GM21576 (cell line): ENCODE measurements at regions not wholly inside any gene's neighbourhood (a gene's known extent, or its start where the extent isn't known, plus 50 kb on each side); places are given as distances from the start of the nearest gene placed in this dataset.
"Not testable (repeated sequence)": the region's sequence is repeated elsewhere in the genome, so short reads cannot be mapped to it uniquely, and the experiment has no call there.

Source experiments
- ATAC-seq: cut with Tn5 transposase; IDR thresholded peaks from one replicate; pipeline ENCODE4 v1.9.1; 2021; ENCODE audit warnings: mild to moderate bottlenecking, moderate library complexity; ENCODE audit not compliant: unreplicated experiment

GRCh38 chr4:189207872-189208271 is 732.8 kb upstream of the FRG1 start:
- ATAC-seq: no peak

DNA sequence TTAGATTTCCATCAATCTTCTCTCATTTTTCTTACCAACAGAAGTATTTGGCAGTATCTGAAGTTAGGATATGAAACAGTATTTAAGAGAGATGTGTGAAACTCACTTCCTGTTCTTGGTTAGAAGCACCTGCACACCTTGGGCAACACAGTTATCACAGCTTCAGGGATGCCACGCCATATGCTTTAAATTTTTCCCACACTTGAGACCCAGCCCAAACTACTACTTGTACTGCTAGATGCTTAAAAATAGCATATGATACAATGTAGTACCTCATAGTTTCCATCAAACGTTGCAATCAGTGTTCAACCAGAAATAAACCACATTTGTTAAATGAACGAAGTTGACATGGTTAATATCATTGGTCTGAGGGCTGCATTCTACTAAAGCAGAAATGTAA is 725.1 kb upstream of the FRG1 start:
- no peak for ATAC-seq

DNA sequence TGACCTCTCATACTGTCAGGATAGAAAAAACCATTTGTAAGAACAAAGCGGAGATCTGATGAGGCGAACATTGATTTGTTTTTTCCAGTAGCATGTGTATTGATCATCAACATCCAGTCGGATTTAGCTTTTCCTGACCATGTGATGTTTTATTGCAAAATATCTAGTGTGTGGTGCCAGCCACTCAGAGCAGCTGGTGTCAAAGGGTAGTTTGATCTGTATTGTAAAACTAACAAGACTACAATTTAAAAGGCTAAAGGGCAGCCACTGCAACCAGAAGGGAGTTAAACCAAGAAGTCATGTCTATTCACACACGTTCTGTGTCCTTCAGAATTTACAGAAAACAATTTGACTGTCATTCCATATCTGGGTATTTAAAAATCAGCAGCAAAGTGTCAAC is 719.0 kb upstream of the FRG1 start:
- no peak for ATAC-seq

DNA sequence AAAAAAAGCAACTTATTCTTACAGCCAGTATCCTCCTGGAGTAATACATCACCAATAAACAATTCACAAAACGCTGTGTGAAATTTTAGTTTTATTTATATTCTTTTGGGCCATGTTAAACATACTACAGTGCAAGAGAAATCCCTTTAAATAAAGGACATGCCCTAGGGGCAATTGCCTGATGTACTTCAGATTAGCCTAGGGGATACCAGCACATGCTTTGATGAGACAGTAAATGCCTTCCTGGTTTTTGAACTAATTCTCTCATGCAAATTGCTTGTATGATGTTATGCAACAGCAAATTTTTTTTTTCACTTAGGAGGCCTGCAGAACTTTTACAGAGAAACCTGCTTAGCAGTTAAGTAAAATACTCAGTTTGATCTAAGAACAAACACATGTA is 711.9 kb upstream of the FRG1 start:
- no peak for ATAC-seq

DNA sequence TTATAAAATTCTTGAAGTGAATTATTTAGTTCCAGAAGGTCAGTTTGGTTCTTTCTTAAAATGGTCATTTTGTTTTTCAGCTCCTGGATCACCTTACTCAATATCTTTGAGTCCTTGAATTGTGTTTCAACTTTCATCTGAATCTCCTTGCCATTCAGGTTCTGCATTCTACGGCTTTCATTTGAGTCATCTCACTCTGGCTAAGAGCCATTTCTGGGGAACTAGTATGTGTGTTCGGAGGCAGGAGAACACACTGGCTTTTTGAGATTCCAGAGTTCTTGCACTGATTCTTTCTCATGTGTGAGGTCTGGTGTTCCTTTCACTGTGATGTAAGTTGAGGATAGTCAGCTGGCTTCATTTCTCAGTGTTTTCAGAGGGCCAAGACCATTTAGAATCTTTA is 708.4 kb upstream of the FRG1 start:
- no peak for ATAC-seq

GRCh38 chr4:189233754-189234153 is 706.9 kb upstream of the FRG1 start:
- ATAC-seq: not testable (repeated sequence)

GRCh38 chr4:189234948-189235347 is 705.7 kb upstream of the FRG1 start:
- not testable (repeated sequence) for ATAC-seq

DNA sequence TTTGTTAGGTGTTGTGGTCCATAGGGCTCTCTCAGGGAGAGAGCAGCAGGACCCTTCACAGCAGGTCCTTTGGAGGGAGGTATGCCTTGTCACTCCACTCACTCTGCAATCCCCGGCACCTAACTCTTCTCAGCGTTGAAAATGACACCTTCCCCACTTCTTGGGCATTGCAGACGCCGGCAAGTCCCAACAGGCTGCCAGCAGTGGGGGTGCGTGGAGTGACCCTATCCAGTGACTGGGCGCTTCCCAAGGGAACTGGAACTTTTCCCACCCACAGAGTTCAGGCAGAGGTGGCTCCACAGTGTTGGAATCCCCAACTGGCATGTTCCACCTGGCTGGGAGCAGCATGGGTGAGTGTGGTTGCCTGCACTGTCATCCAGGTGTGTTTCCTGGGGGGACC is 705.1 kb upstream of the FRG1 start:
- ATAC-seq: no peak

GRCh38 chr4:189236321-189236720 is 704.4 kb upstream of the FRG1 start:
- ATAC-seq: not testable (repeated sequence)

DNA sequence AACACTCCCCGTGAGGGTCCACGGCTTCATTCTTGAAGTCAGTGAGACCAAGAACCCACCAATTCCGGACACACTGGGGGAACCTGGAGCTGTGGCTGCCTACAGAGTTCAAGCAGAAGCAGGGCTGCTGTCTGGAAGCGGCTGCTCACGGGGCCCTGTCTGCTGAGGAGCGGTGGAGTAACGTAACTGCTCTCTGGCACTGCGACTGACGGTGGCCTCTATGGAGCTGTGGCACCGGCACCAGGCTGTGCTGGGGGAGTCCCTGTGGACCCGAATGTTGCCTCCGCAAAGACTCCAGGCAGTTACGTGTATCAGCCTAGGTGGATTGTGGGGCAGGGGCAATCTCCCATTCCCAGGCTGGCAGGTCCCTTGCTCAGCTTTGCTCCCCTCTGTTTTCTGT is 703.3 kb upstream of the FRG1 start:
- no peak for ATAC-seq

DNA sequence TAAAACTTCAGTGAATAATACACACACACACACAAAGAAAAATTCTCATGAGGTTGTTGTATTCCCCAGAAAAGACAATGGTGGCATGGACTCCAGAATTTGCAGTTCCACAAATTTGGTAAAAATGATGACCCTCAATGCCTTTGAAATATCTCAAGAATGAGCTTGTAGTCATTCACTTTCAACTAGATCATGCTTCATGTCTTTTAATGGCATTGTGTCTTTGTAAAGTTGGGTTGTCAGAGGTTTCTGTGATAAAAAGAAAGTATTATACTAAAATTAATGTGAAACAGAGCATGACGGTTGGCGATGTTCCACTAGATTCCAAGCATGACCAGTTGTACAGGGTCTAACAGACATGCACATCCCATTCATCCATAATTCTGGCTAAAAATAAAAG is 685.0 kb upstream of the FRG1 start:
- no peak for ATAC-seq

DNA sequence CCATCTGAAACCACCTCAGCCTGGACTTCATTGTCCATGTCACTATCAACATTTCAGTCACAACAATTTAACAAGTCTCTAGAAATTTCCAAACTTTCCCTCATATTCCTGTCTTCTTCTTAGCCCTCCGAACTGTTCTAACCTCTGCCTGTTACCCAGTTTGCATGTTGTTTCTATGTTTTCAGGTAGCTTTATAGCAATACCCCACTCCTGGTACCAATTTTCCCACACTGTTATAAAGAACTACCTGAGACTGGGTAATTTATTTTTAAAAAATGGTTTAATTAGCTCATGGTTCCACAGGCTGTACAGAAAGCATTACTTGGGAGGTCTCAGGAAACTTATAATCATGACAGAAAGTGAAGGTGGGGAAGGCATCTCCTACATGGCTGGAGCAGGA is 679.2 kb upstream of the FRG1 start:
- no peak for ATAC-seq

- ATAC-seq: no peak
These were observed 675.2 kb upstream of the FRG1 start for GRCh38 chr4:189265515-189265914.

DNA sequence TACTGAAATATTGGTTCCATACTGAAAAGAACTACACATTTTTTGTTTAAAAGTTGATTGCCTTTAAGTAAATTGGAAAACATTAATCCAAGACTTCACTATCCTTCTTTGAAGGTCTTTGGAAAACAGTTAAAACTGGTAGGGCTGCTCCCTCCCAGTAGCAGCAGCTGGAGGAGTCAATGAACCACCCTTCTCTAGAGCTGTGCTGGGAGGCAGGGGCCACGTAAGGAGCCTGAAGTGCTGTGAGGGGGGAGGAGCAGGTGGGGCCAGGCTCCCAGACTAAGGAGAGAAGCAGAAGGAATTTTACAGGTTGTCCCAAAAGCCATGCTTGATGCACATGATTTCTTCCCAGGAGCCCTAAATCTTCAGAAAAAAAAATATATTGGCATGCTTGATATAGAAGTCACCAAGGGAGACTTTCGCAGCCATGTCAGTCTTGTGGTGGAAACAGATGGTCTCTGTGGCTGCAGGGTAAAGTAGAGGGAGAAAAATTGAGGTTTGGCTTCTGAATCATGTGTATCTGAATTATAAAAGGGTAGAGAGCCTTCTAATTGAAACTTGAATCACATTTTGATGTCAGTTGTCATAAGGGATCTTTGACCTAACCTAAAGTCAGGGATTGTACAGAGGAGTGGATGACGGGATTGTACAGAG is 673.2 kb upstream of the FRG1 start:
- ATAC-seq: no peak

DNA sequence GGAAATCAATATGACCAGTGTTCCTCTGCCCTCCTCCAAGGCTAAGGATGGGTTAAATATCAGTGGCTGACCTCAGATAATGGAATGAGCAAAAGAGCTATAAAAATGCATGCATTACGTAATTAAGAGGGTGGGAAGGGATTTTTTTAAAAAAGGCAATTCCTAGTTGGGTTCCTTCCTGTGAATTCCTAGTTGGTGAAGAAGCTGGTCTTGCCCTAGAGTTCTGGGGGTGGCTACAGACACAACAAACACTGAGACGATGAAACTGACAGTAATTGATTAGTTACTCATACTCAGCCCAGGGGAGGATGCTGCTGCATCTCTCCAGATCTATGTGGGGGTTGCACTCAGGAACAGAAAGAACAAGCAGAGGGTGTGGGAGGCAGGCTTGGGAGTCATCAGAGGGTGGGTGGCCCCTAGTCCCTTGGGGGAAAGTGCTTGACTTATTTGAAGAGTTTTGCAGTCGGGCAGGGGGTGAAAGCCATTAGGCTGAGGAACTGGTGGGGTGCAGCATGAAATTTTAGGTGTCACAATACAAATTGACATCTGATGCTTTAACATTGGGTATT is 662.0 kb upstream of the FRG1 start:
- ATAC-seq: no peak

GRCh38 chr4:189279188-189279587 is 661.5 kb upstream of the FRG1 start:
- ATAC-seq: no peak

- ATAC-seq: no peak
These were observed 655.3 kb upstream of the FRG1 start for GRCh38 chr4:189285377-189285776.

- no peak for ATAC-seq
These were observed 648.7 kb upstream of the FRG1 start for GRCh38 chr4:189291939-189292338.

DNA sequence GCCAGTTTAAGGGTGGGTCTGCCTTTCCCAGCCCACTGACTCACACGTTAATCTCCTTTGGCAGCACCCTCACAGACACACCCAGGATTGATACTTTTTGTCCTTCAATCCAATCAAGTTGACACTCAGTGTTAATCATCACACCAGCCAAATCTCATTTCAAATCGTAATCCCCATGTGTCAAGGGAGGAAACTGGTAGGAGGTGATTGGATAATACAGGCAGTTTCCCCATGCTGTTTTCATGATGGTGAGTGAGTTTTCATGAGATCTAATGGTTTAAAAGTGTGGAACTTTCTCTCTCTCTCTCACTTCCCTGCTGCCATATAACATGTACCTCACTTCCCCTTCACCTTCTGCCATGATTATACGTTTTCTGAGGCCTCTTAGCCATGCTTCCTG is 647.2 kb upstream of the FRG1 start:
- no peak for ATAC-seq

DNA sequence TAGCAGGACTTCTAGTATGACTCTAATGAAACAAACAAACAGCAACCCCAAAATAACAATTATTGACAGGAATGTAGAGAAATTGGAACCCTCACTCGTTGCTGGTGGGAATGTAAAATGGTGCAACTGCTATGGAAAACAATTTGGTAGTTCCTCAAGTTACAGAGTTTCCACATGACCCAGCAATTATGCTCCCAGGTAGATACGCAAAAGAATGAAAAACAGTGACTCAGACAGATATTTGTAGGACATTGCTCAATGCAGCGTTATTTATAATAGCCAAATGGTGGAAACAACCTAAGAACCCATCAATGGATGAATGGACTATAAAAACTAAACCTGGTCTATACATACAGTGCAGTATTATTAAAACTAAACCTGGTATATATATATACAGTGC is 646.1 kb upstream of the FRG1 start:
- no peak for ATAC-seq

GRCh38 chr4:189299706-189300105 is 641.0 kb upstream of the FRG1 start:
- no peak for ATAC-seq

DNA sequence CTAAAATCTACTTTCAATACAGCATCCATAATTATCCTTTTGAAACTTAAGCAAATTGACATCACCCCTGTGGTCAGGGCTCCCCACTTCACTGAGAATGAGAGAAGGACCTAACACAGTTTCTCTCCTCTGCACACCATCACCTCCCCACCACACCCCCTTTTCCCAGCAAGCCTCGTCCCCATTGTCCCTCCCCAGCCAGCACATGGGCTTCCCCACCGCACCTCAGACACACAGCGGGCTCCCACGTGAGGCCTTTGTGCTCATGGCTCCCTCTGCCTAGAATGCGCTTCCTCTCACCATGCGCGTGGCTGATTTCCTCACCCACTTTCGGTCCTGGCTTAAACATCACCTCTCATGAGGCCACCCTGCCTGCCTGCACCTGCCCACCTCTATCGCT is 639.0 kb upstream of the FRG1 start:
- ATAC-seq: no peak

DNA sequence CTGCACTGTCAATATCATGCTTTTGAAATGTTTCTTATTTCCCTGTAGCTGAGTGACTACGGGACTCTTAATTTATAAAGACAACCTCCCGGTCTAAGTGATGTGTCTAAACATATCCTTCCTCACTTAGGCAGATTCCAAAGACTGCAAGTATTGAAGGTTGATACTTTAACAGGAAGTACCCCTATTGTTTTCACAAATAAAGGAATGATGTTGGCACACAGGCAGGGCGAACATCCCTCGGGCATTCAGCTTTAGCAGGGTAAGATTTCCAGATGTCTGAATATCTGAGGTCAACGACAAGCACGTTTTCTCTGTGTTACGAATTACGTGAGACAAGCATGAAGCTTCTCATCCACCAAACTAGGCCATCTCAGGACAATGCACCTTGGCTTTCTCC is 638.0 kb upstream of the FRG1 start:
- no peak for ATAC-seq
